Activated CD4-positive, CD25-positive, alpha-beta regulatory T cell (primary cell): ENCODE measurements at regions not wholly inside any gene's neighbourhood (a gene's known extent, or its start where the extent isn't known, plus 50 kb on each side); places are given as distances from the start of the nearest gene placed in this dataset.
"Not testable (repeated sequence)": the region's sequence is repeated elsewhere in the genome, so short reads cannot be mapped to it uniquely, and the experiment has no call there.

Experiments used
- DNase-seq, 4 experiments: peaks; one replicate each; lab custom pipeline; 2025; lab: John Stamatoyannopoulos, UW

DNA sequence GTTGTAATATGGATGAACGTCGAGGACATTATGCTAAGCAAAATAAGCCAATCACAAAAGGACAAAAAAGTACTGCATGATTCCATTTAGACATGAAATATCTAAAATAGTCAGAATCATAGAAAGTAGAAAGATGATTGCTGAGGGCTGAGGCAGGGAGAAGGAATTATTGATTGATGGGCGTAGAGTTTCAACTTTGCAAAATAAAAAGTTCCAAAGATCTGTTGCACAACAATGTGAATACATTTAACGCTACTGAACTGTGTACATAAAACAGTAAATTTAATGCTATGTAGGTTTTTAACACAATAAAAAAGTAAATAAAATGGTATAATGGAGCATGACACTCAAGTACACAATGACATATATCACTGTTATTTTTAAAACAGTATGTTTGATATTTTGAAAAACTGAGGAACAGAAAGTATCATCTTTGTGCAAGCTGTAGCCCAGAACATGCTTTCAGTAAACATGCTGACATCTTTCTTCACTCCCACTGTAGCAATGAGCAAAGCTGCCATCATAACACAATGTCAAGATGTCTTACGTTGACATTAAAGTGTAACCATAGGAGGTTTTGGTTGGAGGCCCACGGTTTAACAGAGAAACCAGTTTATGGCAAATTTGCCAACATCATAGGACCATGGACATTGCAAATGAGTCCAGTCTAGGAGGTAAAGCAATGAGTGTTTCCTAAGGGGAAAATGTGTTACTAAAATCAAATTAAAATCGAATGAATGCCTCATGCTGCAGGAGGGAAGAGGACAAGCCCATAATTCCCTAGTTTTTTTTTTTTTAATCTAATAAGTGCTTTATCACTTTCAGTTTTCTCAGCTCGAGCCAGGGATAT is 125.8 kb upstream of the SGCD start:
- DNase-seq = no peak

- DNase-seq = no peak
Measured at GRCh38 chr5:156201788-156202403, 125.1 kb upstream of the SGCD start.

GRCh38 chr5:156208271-156208670 is 118.7 kb upstream of the SGCD start:
- no peak for DNase-seq

- DNase-seq = no peak
Measured at GRCh38 chr5:156218367-156219158, 108.4 kb upstream of the SGCD start.

DNA sequence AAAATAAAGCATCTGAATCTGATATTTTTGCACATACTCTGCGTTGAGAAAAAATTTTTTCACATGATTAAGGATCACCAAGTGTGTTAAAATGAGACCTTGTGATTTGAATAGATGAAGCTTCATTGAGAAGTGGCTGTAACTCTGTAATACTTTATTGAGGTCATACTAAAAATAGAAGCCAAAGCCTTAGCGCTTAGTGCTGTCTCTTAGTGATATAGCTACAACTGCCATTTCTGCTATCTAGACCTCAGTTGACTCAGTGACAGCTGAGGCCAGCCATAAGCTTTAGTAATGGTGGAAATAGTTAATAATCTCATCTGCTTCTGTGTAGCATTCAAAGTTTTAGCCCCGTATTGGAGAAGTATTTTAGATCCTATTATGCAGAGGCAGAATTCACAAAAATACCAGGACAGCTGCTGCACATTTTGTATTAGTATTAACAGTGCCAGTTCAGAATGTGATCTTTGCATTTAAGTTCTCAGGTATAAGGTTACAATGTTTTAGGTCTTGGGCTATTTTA is 107.4 kb upstream of the SGCD start:
- no peak for DNase-seq

DNA sequence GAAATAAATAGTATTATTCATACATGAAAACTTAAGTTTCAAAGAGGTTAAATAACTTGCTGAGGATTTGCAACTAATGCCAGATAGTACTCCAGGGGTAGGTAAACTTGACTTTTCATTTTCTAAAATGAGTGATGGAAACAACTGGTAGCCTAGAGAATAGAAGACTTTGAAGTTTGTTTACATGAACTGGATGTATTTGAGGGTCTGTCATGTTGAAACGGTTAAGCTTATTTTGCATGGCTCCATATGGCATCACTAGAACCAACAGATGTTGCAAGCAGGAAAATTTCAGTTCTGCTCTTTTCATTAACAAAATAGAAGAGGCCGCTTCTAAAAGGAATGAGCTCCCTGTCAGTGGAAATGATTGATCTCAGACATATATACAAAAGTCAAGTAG is 105.1 kb upstream of the SGCD start:
- DNase-seq = no peak

- no peak for DNase-seq
Measured at GRCh38 chr5:156223547-156223946, 103.4 kb upstream of the SGCD start.

GRCh38 chr5:156226485-156226884 is 100.5 kb upstream of the SGCD start:
- not testable (repeated sequence) for DNase-seq

GRCh38 chr5:156230887-156231286 is 96.1 kb upstream of the SGCD start:
- DNase-seq = no peak

DNA sequence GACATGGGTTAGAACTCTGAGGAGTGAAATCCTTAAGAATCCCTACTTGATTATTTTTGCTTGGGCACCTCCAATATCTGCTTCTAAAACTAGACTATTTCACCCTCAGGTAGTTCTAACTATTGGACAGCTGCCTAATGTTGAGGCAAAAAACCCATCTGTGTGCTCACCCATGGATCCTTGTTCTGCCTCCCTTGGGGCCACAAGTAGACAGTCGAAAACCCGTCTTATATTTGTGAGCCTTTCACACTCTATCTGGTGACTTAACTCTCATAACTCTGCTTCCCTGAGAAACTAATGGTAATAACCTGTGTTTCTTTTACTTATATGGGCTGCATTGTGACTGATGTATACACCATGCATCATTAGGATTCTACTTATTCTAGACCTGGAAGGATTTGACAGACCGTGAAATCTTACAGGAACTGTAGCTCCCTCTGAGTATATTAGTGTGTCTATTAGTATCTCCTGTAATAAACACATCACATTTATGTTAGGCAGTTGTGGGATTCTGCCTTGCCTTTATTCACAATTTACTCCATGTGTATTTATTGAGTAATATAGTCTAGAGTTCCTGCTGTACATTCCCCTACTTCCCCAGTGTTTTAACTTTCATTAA is 94.6 kb upstream of the SGCD start:
- no peak for DNase-seq

GRCh38 chr5:156237361-156237760 is 89.6 kb upstream of the SGCD start:
- no peak for DNase-seq

- DNase-seq = no peak
Measured at GRCh38 chr5:156239800-156240199, 87.2 kb upstream of the SGCD start.

GRCh38 chr5:156240414-156240813 is 86.5 kb upstream of the SGCD start:
- no peak for DNase-seq

DNA sequence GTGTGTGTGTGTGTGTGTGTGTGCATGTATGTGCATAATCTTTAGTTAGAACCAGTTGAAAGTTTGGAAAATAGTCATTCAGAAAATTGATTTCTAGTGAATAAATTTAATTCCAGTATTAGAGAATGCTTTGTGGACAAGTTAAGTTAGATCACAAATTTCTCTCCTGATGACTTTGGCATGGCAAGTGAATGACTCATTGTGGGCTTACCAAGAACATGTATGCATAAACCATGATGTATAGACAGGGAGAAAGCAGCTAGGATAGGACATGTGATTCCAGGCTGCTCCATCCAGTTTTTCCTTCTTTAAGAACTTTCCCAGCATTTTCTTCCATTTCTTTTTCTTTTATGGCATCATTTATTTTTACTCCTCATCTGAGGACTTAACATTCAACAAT is 85.7 kb upstream of the SGCD start:
- no peak for DNase-seq

DNA sequence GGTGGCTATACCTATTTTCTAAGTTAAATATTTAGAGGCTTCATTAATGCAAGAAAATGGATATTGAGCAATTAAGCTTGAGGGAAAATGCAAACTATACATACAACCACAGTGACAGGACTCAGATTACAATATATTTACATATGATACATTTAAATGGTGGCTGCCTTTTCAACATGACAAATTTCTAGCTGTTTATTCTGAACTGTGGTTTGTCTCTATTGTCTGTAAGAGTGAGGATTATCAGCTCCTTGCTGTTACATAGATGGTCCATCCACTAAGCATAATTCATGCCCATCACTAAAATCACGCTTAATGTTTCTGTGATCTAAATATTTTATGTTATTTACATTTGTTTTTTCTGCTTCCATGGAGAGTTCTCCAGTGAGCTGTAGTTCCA is 81.1 kb upstream of the SGCD start:
- DNase-seq = no peak

- no peak for DNase-seq
Measured at GRCh38 chr5:156251076-156251475, 75.9 kb upstream of the SGCD start.

- no peak for DNase-seq
Measured at GRCh38 chr5:156253130-156253529, 73.8 kb upstream of the SGCD start.

GRCh38 chr5:156254196-156254595 is 72.8 kb upstream of the SGCD start:
- DNase-seq = no peak

- DNase-seq = no peak
Measured at GRCh38 chr5:156256642-156257041, 70.3 kb upstream of the SGCD start.

DNA sequence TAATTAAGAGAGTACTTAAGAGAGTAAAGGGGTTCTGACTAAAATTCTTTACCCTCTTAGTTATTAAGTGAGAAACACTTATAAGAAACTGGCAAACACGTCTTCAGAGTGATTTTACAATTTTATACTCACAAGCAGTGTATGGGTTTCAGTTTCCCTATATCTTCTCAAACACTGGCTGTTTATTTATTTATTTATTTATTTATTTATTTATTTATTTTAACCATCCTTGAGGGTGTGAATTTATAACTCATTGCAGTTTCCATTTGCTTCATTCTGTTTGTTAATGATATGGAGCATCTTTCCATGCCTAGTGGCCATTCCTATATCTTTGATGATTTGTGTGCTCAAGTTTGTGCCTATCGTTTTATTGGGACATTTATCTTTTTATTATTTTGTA is 68.0 kb upstream of the SGCD start:
- no peak for DNase-seq

GRCh38 chr5:156259618-156260017 is 67.3 kb upstream of the SGCD start:
- DNase-seq = no peak

- DNase-seq = no peak
Measured at GRCh38 chr5:156261275-156261939, 65.6 kb upstream of the SGCD start.
